ENCODE measurements at regions not wholly inside any gene's neighbourhood (a gene's known extent, or its start where the extent isn't known, plus 50 kb on each side); places are given as distances from the start of the nearest gene placed in this dataset.
"Not testable (repeated sequence)": the region's sequence is repeated elsewhere in the genome, so short reads cannot be mapped to it uniquely, and the experiment has no call there.

- H3K4me1 ChIP-seq (ENCODE audit: control insufficient read depth in 1 of 2, extremely low read depth in 1 of 2, insufficient read depth in 2 of 2, low read length in 2 of 2); H3K27ac ChIP-seq (ENCODE audit: low read length); H3K27ac Mint-ChIP-seq; H3K27me3 ChIP-seq (replicated peaks in 1 of 2; ENCODE audit: control insufficient read depth in 2 of 2, extremely low read depth in 1 of 2, insufficient read depth in 2 of 2, low read length in 1 of 2); POLR2A ChIA-PET; H3K9me3 Mint-ChIP-seq; H3K9me3 ChIP-seq; ATAC-seq (replicated peaks in 1 of 4); CTCF ChIA-PET; H3K27me3 Mint-ChIP-seq; DNase-seq; H3K4me3 ChIP-seq (ENCODE audit: control insufficient read depth in 1 of 2, extremely low read depth in 1 of 2, low read length in 1 of 2); H3K36me3 ChIP-seq (ENCODE audit: control insufficient read depth in 2 of 2, extremely low read depth in 1 of 2, insufficient read depth in 1 of 2, low read length in 1 of 2); H3K36me3 Mint-ChIP-seq; H3K4me3 Mint-ChIP-seq: not testable (repeated sequence)
- peaks cover 4 to 14% (median 8%) of the 10 kb centered on the region in 3 donors for H3K4me1 Mint-ChIP-seq
- WGBS (ENCODE audit: insufficient coverage) = 94% methylated on average over 38 of the region's 49 CpGs
Measured at GRCh38 chr5:50607953-50608705, 58.3 kb upstream of the PARP8 start.

- peaks cover 4 to 10% (median 6%) of the 10 kb centered on the region in 3 donors for H3K4me1 Mint-ChIP-seq
- not testable (repeated sequence) for ATAC-seq (replicated peaks in 1 of 4); H3K4me3 ChIP-seq (ENCODE audit: control insufficient read depth in 1 of 2, extremely low read depth in 1 of 2, low read length in 1 of 2); H3K27me3 ChIP-seq (replicated peaks in 1 of 2; ENCODE audit: control insufficient read depth in 2 of 2, extremely low read depth in 1 of 2, insufficient read depth in 2 of 2, low read length in 1 of 2); H3K27ac Mint-ChIP-seq; H3K36me3 Mint-ChIP-seq; H3K4me3 Mint-ChIP-seq; H3K36me3 ChIP-seq (ENCODE audit: control insufficient read depth in 2 of 2, extremely low read depth in 1 of 2, insufficient read depth in 1 of 2, low read length in 1 of 2); H3K9me3 ChIP-seq; H3K4me1 ChIP-seq (ENCODE audit: control insufficient read depth in 1 of 2, extremely low read depth in 1 of 2, insufficient read depth in 2 of 2, low read length in 2 of 2); H3K27ac ChIP-seq (ENCODE audit: low read length); DNase-seq; H3K9me3 Mint-ChIP-seq; H3K27me3 Mint-ChIP-seq
- ChIA-PET CTCF (interaction anchor here in 1 of 2 donors (0.6 kb wide), 1 partner anchor 37 kb away, joined by 3 read pairs; no protein-coding TSS in a partner anchor), POLR2A (interaction anchor here in 1 of 2 donors (0.6 kb wide), 1 partner anchor 105 kb away, joined by 3 read pairs; no protein-coding TSS in a partner anchor)
- WGBS (ENCODE audit: insufficient coverage) = no CpG with 5 or more reads among the region's 3 CpGs
Measured at GRCh38 chr5:50613057-50613456, 53.4 kb upstream of the PARP8 start.

All from T-cell (primary cell).